K562 (cell line): ENCODE measurements at regions not wholly inside any gene's neighbourhood (a gene's known extent, or its start where the extent isn't known, plus 50 kb on each side); places are given as distances from the start of the nearest gene placed in this dataset.

ENCODE experiments used
- CHD7 ChIP-seq: fragments of 200-600 bp; sonication (generic); IDR thresholded peaks from one replicate; pipeline ENCODE4 v1.6.1; 2012; ENCODE audit warnings: mild to moderate bottlenecking, low read depth, low read length, inconsistent platforms
- CUX1 ChIP-seq: fragments of 200-800 bp; sonication (Bioruptor generic); IDR thresholded peaks from 2 replicates; pipeline ENCODE4 v1.6.1; 2016; ENCODE audit warnings: missing genetic modification characterization, missing compliant biosample characterization
- ZNF696 ChIP-seq: fragments of 250-450 bp; sonication (Bioruptor Pico); conservative IDR thresholded peaks from 2 replicates; pipeline ENCODE4 v1.4.0; 2020; ENCODE audit warnings: mild to moderate bottlenecking, moderate library complexity

DNA sequence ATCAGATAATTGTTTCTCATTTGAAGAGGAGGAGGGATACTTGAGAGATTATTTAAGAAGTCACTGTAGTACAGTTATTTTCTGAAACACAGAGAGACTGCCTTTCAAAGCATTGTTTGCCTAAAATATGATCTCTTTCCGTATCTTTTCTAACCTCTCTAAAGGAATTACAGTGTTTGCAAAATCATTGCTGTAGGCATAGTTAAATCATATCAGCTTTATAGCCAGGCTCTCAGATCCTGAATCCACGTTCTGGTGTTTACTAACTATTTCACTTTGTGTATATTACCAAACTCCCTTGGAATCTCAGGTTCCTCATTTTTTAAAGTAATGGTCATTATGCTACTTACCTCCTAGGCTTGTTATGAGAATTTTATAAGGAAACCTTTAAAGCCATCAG lies 1151.6 kb upstream of the CDH9 start (continued):
- TF ChIP-seq CUX1 (CRISPR knock-in tag): no peak
- TF ChIP-seq CHD7: no peak
- no peak for TF ChIP-seq ZNF696 (CRISPR knock-in tag)
